GM18951 (cell line): ENCODE measurements at regions not wholly inside any gene's neighbourhood (a gene's known extent, or its start where the extent isn't known, plus 50 kb on each side); places are given as distances from the start of the nearest gene placed in this dataset.

Experiments
- POLR2A ChIP-seq: IDR thresholded peaks from 4 replicates; pipeline ENCODE4 v1.6.1; 2011; ENCODE audit warnings: mild to moderate bottlenecking; ENCODE audit not compliant: insufficient read length, insufficient read depth; ENCODE audit errors: extremely low read depth
- in situ Hi-C: fragments of 300-500 bp; cut with MboI; formaldehyde crosslinking; loops from one replicate; pipeline ENCODE4 v1.12.0; 2022; ENCODE audit warnings: low sequenced_read_pairs, mixed read lengths, inconsistent platforms; ENCODE audit not compliant: unreplicated experiment

- no peak for TF ChIP-seq POLR2A
- in situ Hi-C loops: no loop called here
Observed at GRCh38 chr6:147935656-147936055, 407.0 kb upstream of the SASH1 start.

- no peak for TF ChIP-seq POLR2A
- in situ Hi-C loops: no loop called here
Observed at GRCh38 chr6:147936703-147937470, 405.8 kb upstream of the SASH1 start.

GRCh38 chr6:147941143-147941542 is 401.5 kb upstream of the SASH1 start:
- in situ Hi-C loops: no loop called here
- no peak for TF ChIP-seq POLR2A

GRCh38 chr6:147942363-147942762 is 400.3 kb upstream of the SASH1 start:
- in situ Hi-C loops: no loop called here
- no peak for TF ChIP-seq POLR2A

GRCh38 chr6:147944122-147944521 is 398.5 kb upstream of the SASH1 start:
- no peak for TF ChIP-seq POLR2A
- in situ Hi-C loops: no loop called here

- no peak for TF ChIP-seq POLR2A
- in situ Hi-C loops: no loop called here
Observed at GRCh38 chr6:147947521-147947920, 395.1 kb upstream of the SASH1 start.

GRCh38 chr6:147949981-147950622 is 392.5 kb upstream of the SASH1 start:
- TF ChIP-seq POLR2A: no peak
- in situ Hi-C loops: loop anchor here (25.0 kb wide), 1 partner anchor 438 kb away; the partner anchor contains the start of gene SAMD5

- TF ChIP-seq POLR2A: no peak
- in situ Hi-C loops: loop anchor here (25.0 kb wide), 1 partner anchor 438 kb away; the partner anchor contains the start of gene SAMD5
Observed at GRCh38 chr6:147950623-147950987, 392.0 kb upstream of the SASH1 start.

- in situ Hi-C loops: loop anchor here (25.0 kb wide), 1 partner anchor 439 kb away; the partner anchor contains the start of gene SAMD5
- TF ChIP-seq POLR2A: no peak
Observed at GRCh38 chr6:147951726-147952125, 390.9 kb upstream of the SASH1 start.

- no peak for TF ChIP-seq POLR2A
- in situ Hi-C loops: loop anchor here (25.0 kb wide), 1 partner anchor 443 kb away; the partner anchor contains the start of gene SAMD5
Observed at GRCh38 chr6:147954938-147955337, 387.7 kb upstream of the SASH1 start.

- TF ChIP-seq POLR2A: no peak
- in situ Hi-C loops: loop anchor here (25.0 kb wide), 1 partner anchor 446 kb away; the partner anchor contains the start of gene SAMD5
Observed at GRCh38 chr6:147958683-147959082, 384.0 kb upstream of the SASH1 start.

- TF ChIP-seq POLR2A: no peak
- in situ Hi-C loops: loop anchor here (25.0 kb wide), 1 partner anchor 449 kb away; the partner anchor contains the start of gene SAMD5
Observed at GRCh38 chr6:147961481-147962141, 381.0 kb upstream of the SASH1 start.

GRCh38 chr6:147965448-147965847 is 377.2 kb upstream of the SASH1 start:
- in situ Hi-C loops: loop anchor here (25.0 kb wide), 1 partner anchor 453 kb away; the partner anchor contains the start of gene SAMD5
